Activated CD8-positive, alpha-beta memory T cell treated with anti-CD3 and anti-CD28 coated beads, Interleukin-2, amount 10 ng/mL, durations not matched to agents 7 days and 5 days (primary cell): ENCODE measurements at regions not wholly inside any gene's neighbourhood (a gene's known extent, or its start where the extent isn't known, plus 50 kb on each side); places are given as distances from the start of the nearest gene placed in this dataset.

Source experiments
- ATAC-seq: fragments of 150-1000 bp; cut with Tn5 transposase; one replicate; pipeline ENCODE4 v1.10.0; 2021; ENCODE audit warnings: moderate library complexity
- CTCF ChIA-PET: fragments of 350-600 bp; sonication (Branson Sonifier 250); formaldehyde crosslinking; loops from one replicate; lab custom pipeline; 2021; ENCODE audit warnings: antibody characterized with exemption; lab: Charles Lee
- DNase-seq: peaks from one replicate; pipeline ENCODE4 v3.0.0-alpha.2; 2020
- H3K27ac Mint-ChIP-seq: one replicate; pipeline ENCODE4 v1.8.0; 2021; ENCODE audit warnings: mild to moderate bottlenecking, mixed read lengths
- H3K27me3 Mint-ChIP-seq: one replicate; pipeline ENCODE4 v1.8.0; 2021; ENCODE audit warnings: mixed read lengths
- H3K36me3 Mint-ChIP-seq: one replicate; pipeline ENCODE4 v1.8.0; 2021; ENCODE audit warnings: mild to moderate bottlenecking, mixed read lengths
- H3K4me1 Mint-ChIP-seq: one replicate; pipeline ENCODE4 v1.8.0; 2021; ENCODE audit warnings: mixed read lengths
- H3K4me3 Mint-ChIP-seq: one replicate; pipeline ENCODE4 v1.8.0; 2021; ENCODE audit warnings: mild to moderate bottlenecking, moderate library complexity, mixed read lengths
- H3K9me3 Mint-ChIP-seq: one replicate; pipeline ENCODE4 v1.8.0; 2022; ENCODE audit warnings: low read depth, mixed read lengths

DNA sequence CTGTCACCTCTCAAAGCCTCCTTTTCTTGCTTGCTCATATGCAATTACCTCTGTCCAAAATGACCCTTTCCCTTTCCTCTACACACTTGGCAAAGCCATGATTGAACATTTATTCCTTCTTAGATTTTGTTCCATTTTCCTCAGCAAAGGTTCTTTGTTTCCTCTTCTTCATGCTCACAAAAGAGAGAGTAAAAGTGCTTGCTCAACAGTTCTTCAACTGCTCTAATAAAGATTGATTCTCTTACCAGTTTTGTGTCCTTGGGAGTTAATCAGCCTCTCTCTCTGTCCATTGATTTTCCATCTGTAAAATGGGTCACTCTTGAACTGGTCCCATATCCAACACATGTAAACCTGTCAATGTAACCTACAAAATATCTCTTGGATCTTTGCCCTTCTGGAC, 186.4 kb downstream of the WNT5A start:
- Mint-ChIP-seq H3K4me3 (no peak overlapping the region), H3K9me3 (peaks cover 3% of the 10 kb centered on the region), H3K4me1 (no peaks in the 10 kb centered on the region), H3K27me3 (no peaks in the 10 kb centered on the region), H3K27ac (no peak overlapping the region), H3K36me3 (no peaks in the 10 kb centered on the region)
- DNase-seq: no peak
- ATAC-seq: no peak
- CTCF ChIA-PET: no interaction called here

DNA sequence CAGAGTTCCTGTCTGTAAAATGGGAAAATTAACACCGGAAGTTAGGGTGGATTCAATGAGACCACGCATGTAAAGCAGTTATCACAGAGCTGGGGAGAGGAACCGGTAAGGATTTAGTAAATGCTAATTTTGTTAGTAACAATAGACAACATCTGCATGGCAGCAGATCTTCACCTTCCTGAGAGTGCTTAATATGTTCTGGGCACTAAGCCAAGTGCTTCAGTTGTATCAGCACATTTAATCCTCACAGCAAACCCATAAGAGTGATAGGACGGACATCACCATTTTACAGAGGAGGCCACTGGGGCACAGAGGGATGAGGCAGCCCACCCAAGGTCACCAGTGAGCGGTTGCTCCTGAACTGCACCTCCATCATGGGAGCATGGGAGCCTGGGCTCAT, 189.4 kb downstream of the WNT5A start:
- no peaks in the 10 kb centered on the region for H3K36me3 Mint-ChIP-seq
- DNase-seq (no peak), ATAC-seq (no peak)
- H3K9me3 Mint-ChIP-seq: peaks cover 3% of the 10 kb centered on the region
- H3K27ac Mint-ChIP-seq: no peak overlapping the region
- H3K4me1 Mint-ChIP-seq: no peaks in the 10 kb centered on the region
- CTCF ChIA-PET: no interaction called here
- H3K27me3 Mint-ChIP-seq: no peaks in the 10 kb centered on the region
- H3K4me3 Mint-ChIP-seq: no peak overlapping the region

DNA sequence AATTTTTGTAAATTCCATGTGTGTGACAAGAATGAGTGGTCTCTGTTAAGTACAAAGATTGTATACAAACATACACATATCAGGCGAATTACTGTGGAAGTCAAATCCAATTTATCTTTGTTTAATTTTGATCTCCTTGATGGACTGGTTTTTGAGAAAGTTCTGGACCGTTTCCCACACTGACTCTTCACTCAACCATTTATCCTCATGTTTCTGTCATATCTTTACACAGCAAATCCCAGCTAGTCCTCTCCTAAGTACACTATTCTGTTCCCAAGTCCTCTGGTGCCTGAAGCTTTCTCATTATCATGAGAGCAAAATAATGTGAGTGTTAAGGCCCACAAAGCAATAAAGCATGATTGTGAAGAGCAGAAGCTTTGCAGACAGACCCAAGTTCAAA, 189.9 kb downstream of the WNT5A start:
- H3K4me3 Mint-ChIP-seq: no peak overlapping the region
- H3K27me3 Mint-ChIP-seq: no peaks in the 10 kb centered on the region
- DNase-seq: no peak
- H3K4me1 Mint-ChIP-seq: no peaks in the 10 kb centered on the region
- peaks cover 3% of the 10 kb centered on the region for H3K9me3 Mint-ChIP-seq
- no peaks in the 10 kb centered on the region for H3K36me3 Mint-ChIP-seq
- CTCF ChIA-PET: no interaction called here
- no peak overlapping the region for H3K27ac Mint-ChIP-seq
- no peak for ATAC-seq

DNA sequence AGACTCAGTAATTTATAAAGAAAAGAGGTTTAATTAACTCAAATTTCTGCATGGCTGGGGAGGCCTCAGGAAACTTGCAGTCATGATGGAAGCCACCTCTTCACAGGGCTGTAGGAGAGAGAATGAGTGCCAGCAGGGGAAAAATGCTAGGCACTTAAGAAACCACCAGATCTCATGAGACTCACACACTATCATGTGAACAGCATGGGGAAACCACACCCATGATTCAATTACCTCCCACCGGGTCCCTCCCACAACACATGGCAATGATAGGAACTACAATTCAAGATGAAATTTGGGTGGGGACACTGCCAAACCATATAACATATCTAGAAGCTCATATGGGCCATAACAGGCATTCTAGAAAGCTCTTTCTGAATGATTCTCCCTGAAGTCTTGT, 190.3 kb downstream of the WNT5A start:
- Mint-ChIP-seq H3K27ac (no peak overlapping the region), H3K4me3 (no peak overlapping the region), H3K4me1 (no peaks in the 10 kb centered on the region), H3K27me3 (no peaks in the 10 kb centered on the region), H3K9me3 (peaks cover 3% of the 10 kb centered on the region), H3K36me3 (no peaks in the 10 kb centered on the region)
- ATAC-seq: no peak
- CTCF ChIA-PET: no interaction called here
- DNase-seq: no peak

DNA sequence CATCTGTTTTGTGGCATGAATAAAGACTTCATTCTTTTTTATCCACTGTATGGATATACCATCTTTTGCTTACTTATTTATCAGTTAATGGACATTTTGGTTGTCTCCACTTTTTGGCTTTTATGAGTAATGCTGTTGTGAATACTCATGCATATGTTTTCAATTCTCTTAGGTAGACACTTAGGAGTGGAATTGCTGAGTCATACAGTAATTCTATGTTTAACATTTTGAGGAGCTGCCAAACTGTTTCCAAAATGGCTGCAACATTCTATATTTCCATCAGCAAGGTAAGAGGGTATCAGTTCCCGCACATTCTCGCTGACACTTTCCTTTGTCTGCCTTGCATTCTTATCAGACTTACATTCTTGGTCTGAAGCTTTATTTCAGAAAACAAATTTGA, 191.1 kb downstream of the WNT5A start:
- no peaks in the 10 kb centered on the region for H3K36me3 Mint-ChIP-seq
- no peaks in the 10 kb centered on the region for H3K4me1 Mint-ChIP-seq
- ATAC-seq (no peak), DNase-seq (no peak)
- no peaks in the 10 kb centered on the region for H3K9me3 Mint-ChIP-seq
- H3K27me3 Mint-ChIP-seq: no peaks in the 10 kb centered on the region
- no peak overlapping the region for H3K27ac Mint-ChIP-seq
- CTCF ChIA-PET: no interaction called here
- no peak overlapping the region for H3K4me3 Mint-ChIP-seq

DNA sequence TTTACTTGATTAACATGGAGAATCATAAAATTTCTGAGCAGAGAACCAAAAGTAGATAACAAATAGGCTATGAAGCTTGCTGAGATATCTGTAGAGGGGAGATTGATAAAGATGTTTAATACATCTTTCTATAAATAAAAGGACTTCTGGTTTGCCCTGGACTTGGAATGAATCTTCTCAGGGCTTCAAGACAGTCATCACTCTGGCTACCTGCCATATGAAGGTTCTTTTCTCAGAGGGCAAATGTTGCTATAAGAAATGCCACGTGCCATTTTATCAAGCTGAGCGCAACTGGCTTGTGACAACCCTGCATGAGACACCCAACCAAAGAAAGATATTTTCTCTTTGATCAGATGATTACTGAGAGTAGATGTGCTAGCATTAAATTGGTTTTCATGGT, 192.5 kb downstream of the WNT5A start:
- no peaks in the 10 kb centered on the region for H3K4me1 Mint-ChIP-seq
- no peak overlapping the region for H3K4me3 Mint-ChIP-seq
- DNase-seq (no peak), ATAC-seq (no peak)
- H3K27ac Mint-ChIP-seq: no peak overlapping the region
- H3K9me3 Mint-ChIP-seq: no peaks in the 10 kb centered on the region
- H3K27me3 Mint-ChIP-seq: no peaks in the 10 kb centered on the region
- H3K36me3 Mint-ChIP-seq: no peaks in the 10 kb centered on the region
- CTCF ChIA-PET: no interaction called here

DNA sequence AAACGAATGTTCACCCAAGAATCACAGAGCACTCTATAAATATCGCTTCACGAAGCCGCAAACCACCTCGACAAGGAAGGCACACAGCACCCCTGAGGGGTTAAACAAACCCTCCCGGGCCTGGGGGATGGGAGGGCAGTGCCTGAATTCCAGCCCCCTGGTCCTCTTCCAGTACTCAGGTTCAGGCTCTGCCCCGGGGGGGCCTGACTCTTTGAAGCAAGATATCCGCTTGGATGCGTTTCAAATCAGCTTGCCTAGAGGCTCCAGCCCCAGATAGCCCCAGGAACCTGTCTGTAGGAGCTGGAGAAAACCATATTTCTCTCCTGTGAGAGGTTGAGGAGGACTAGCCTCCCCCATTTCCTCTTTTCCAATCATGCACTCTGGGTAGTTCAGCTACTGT, 194.7 kb downstream of the WNT5A start:
- CTCF ChIA-PET: no interaction called here
- H3K36me3 Mint-ChIP-seq: no peaks in the 10 kb centered on the region
- DNase-seq (no peak), ATAC-seq (no peak)
- no peak overlapping the region for H3K27ac Mint-ChIP-seq
- no peak overlapping the region for H3K4me3 Mint-ChIP-seq
- H3K9me3 Mint-ChIP-seq: no peaks in the 10 kb centered on the region
- no peaks in the 10 kb centered on the region for H3K27me3 Mint-ChIP-seq
- no peaks in the 10 kb centered on the region for H3K4me1 Mint-ChIP-seq

DNA sequence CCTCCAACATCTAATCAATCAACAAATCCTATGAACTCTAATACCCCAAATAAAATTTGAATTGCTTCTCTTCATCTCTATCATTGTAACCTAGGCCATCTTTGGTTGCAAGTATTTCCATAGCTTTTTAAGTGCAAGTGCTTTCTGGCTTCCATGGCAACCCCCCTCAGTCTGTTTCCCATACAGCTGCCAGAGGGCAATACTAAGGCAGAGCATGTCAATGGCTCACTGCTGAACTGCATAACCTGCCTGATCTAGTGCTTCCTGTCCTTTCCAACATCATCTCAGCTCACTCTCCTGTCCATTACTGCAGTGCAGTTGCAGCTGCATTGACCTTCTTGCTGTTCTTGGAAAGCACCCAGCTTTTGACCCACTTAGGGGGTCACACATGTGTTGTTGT, 198.4 kb downstream of the WNT5A start:
- H3K4me1 Mint-ChIP-seq: no peaks in the 10 kb centered on the region
- H3K27ac Mint-ChIP-seq: no peak overlapping the region
- H3K9me3 Mint-ChIP-seq: no peaks in the 10 kb centered on the region
- H3K36me3 Mint-ChIP-seq: no peaks in the 10 kb centered on the region
- CTCF ChIA-PET: no interaction called here
- no peaks in the 10 kb centered on the region for H3K27me3 Mint-ChIP-seq
- H3K4me3 Mint-ChIP-seq: no peak overlapping the region
- no peak for DNase-seq
- no peak for ATAC-seq

DNA sequence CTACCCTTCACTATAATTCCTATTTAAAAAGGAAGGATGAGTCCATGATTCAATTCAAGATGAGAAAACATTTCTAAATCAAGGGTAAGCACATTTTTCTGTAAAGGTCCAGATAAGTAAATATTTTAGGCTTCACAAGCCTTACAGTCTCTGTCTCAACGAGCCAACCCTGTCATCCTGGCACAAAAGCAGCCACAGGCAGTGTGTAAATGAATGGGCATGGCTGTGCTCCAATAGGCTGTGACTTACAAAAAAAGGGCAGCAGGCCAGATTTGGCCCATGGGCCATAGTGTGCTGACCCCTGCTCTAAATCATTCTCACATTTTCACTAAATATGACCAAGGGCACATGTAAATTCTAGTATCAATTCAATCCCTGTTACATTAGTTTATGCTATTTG, 200.4 kb downstream of the WNT5A start:
- ATAC-seq: no peak

DNA sequence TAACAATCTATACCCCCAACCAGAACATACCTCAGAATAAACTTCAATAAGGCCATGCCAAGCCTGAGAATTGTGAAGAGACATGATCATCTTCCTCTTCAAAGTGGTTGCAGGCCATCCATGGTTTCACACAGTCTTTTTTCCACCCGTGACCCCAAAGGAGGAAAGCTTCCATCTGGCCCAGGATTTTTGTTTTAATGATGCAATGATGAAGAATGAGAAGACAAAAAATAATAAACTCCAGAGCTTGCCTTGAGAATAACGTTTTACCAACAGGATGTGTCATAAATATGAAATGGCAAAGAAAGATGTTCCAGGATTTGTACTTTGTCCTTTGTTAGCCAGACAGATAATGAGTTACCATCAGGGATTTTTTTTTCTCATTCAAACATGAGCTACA, 201.9 kb downstream of the WNT5A start:
- CTCF ChIA-PET: interaction anchor here (0.6 kb wide), 1 partner anchor 320 kb away, joined by 3 read pairs; no protein-coding TSS in a partner anchor
- Mint-ChIP-seq H3K36me3 (no peaks in the 10 kb centered on the region), H3K27me3 (no peaks in the 10 kb centered on the region), H3K4me3 (no peak overlapping the region), H3K9me3 (no peaks in the 10 kb centered on the region), H3K27ac (no peak overlapping the region), H3K4me1 (no peaks in the 10 kb centered on the region)
- DNase-seq: no peak
- no peak for ATAC-seq

More for the DNA sequence above, 200.4 kb downstream of the WNT5A start:
- Mint-ChIP-seq H3K9me3 (no peaks in the 10 kb centered on the region), H3K36me3 (no peaks in the 10 kb centered on the region), H3K27ac (no peak overlapping the region), H3K4me3 (no peak overlapping the region), H3K4me1 (no peaks in the 10 kb centered on the region), H3K27me3 (no peaks in the 10 kb centered on the region)
- DNase-seq: no peak
- CTCF ChIA-PET: no interaction called here

DNA sequence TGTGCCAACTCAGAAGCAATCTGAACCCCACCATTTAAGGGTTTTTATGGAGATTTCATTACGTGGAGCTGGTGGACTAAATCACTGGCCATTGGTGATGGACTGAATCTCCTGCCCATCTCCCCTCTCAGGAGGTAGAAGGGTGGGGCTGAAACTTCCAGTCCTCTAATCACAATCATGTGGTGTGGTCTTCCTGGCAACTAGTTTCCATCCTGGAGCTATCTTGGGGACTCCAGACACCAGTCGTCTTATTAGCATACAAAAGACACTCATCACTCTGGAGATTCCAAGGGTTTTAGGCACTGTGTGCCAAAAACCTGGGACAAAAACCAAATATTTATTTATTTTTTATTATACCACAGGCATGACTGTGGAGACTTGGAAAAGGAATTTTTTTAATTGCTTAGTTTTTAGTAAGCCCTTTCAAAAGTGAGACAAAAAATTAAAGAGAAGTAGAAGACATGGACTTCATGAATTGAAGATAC, 203.6 kb downstream of the WNT5A start:
- ATAC-seq: no peak
- H3K4me1 Mint-ChIP-seq: no peaks in the 10 kb centered on the region
- H3K9me3 Mint-ChIP-seq: no peaks in the 10 kb centered on the region
- H3K27ac Mint-ChIP-seq: no peak overlapping the region
- DNase-seq: no peak
- H3K4me3 Mint-ChIP-seq: no peak overlapping the region
- no peaks in the 10 kb centered on the region for H3K27me3 Mint-ChIP-seq
- no peaks in the 10 kb centered on the region for H3K36me3 Mint-ChIP-seq
- CTCF ChIA-PET: no interaction called here

DNA sequence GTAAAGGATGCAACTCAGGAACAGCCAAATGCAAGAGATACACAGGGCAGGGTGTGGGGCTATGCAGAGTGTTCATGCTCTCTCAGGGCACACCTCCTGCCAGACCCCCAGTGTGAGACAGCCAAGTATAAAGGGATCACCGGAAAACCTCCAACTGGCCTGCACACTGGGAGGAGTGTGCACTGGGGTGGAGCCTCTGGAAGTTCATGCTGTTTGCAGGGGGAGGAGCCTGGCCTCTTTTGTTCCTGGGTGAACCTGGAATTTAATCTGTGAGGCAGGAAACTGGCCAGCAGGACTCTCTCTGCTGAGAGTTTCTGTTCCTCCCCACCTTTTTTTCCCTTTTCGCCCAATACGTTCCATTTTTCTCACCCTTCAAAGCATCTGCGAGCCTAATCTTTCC, 204.1 kb downstream of the WNT5A start:
- H3K27me3 Mint-ChIP-seq: no peaks in the 10 kb centered on the region
- no peaks in the 10 kb centered on the region for H3K4me1 Mint-ChIP-seq
- H3K27ac Mint-ChIP-seq: no peak overlapping the region
- H3K4me3 Mint-ChIP-seq: no peak overlapping the region
- no peaks in the 10 kb centered on the region for H3K9me3 Mint-ChIP-seq
- CTCF ChIA-PET: no interaction called here
- ATAC-seq: no peak
- no peak for DNase-seq
- H3K36me3 Mint-ChIP-seq: no peaks in the 10 kb centered on the region

DNA sequence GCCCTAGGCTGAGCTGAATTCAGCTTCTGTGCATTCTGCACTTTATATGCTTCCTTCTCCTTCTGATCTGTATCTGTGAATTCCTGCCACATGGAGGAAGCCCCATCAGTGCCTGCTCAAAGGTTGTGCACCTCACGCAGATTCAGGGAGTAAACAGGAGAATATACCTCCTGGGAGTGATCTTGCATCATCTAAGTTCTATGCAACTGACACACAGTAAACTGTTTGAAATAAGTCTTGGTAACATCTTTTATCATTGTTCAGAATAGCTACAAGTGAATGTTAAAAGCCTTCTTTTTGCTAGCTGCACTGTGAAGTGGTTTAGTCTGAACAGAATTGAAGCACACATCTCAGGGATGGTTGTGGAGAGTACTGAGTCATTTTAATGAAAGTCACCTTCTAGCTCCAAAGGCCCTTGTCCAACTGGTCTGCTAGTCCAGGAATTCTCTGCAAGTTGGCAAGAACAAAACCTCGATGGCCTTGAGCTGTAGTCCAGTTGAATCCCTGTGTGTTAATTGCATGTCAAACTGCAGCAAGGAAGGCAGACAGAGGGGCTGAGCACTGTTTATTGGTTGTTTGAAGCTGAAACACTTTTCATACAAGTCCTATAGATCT, 215.0 kb downstream of the WNT5A start:
- Mint-ChIP-seq H3K4me3 (no peak overlapping the region), H3K9me3 (no peaks in the 10 kb centered on the region), H3K27ac (no peak overlapping the region), H3K27me3 (no peaks in the 10 kb centered on the region), H3K36me3 (no peaks in the 10 kb centered on the region), H3K4me1 (no peaks in the 10 kb centered on the region)
- DNase-seq (no peak), ATAC-seq (no peak)
- CTCF ChIA-PET: no interaction called here

DNA sequence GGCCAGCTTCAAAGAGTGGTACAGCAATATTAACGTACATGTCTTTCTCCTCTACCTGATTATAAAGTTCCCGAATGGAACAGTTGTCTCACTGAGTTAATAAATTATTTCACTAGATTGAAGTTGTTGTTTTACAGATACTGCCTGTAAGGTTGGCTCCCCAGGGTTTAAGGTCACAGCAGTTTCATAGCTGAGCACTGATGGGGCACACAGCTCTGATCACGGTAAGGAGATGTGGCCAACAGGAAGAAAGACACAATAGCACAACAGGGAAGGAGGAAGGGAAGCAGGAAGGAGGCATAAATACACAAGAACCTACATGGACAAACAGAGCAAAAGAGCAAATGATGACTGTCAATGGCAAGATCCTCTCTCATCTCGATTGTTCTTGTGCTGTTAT, 215.6 kb downstream of the WNT5A start:
- Mint-ChIP-seq H3K27me3 (no peaks in the 10 kb centered on the region), H3K9me3 (no peaks in the 10 kb centered on the region), H3K4me1 (no peaks in the 10 kb centered on the region), H3K4me3 (no peak overlapping the region), H3K36me3 (no peaks in the 10 kb centered on the region), H3K27ac (no peak overlapping the region)
- no peak for ATAC-seq
- DNase-seq: no peak
- CTCF ChIA-PET: no interaction called here

DNA sequence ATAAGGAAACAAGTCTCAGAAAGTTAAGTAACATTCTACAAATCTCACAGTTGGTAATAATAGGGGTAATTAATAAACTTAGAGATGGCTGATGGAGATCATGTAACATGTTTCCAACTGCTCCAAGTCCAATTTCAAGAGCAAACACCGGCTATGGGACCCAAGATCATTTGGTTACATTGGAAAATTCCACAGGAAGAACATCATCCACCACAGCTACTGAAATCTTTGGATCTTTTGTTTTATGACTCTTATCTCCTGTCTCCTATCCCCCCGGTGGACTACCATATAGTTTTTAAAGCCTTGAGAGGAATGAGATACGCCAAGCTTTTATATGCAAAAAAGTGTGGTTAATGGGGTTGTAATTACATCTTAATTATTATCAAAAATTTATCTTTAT, 216.1 kb downstream of the WNT5A start:
- DNase-seq (no peak), ATAC-seq (no peak)
- no peaks in the 10 kb centered on the region for H3K9me3 Mint-ChIP-seq
- no peaks in the 10 kb centered on the region for H3K27me3 Mint-ChIP-seq
- no peak overlapping the region for H3K4me3 Mint-ChIP-seq
- no peaks in the 10 kb centered on the region for H3K4me1 Mint-ChIP-seq
- CTCF ChIA-PET: no interaction called here
- H3K36me3 Mint-ChIP-seq: no peaks in the 10 kb centered on the region
- H3K27ac Mint-ChIP-seq: no peak overlapping the region
